Coronary artery (tissue), 2 donors: ENCODE measurements at regions not wholly inside any gene's neighbourhood (a gene's known extent, or its start where the extent isn't known, plus 50 kb on each side); places are given as distances from the start of the nearest gene placed in this dataset.
"Not testable (repeated sequence)": the region's sequence is repeated elsewhere in the genome, so short reads cannot be mapped to it uniquely, and the experiment has no call there.

Experiments
- DNase-seq: peaks from one replicate; pipeline ENCODE4 v3.0.0-alpha.2; 2017; ENCODE audit warnings: low spot score
- H3K27ac ChIP-seq, 2 donors: fragments of 200-600 bp; sonication (generic); one replicate each; pipeline ENCODE4 v1.5.1; 2016 to 2019
- H3K4me3 ChIP-seq: fragments of 200-600 bp; sonication (generic); 2 replicates; pipeline ENCODE4 v1.5.1; 2016; ENCODE audit warnings: mild to moderate bottlenecking, moderate library complexity
- CTCF ChIP-seq: fragments of 200-600 bp; sonication (generic); IDR thresholded peaks from one replicate; pipeline ENCODE4 v1.5.1; 2019; ENCODE audit warnings: antibody characterized with exemption

GRCh38 chr4:60911127-60911526 is 289.0 kb upstream of the ADGRL3 start:
- no peak for TF ChIP-seq CTCF
- DNase-seq: no peak
- Histone ChIP-seq H3K4me3 (no peak overlapping the region), H3K27ac (no peak overlapping the region)

GRCh38 chr4:60913002-60913401 is 287.1 kb upstream of the ADGRL3 start:
- no peak for TF ChIP-seq CTCF
- no peak overlapping the region for H3K27ac ChIP-seq
- DNase-seq: no peak
- H3K4me3 ChIP-seq: no peak overlapping the region

- H3K4me3 ChIP-seq: no peak overlapping the region
- H3K27ac ChIP-seq: no peak overlapping the region
- DNase-seq: no peak
- TF ChIP-seq CTCF: no peak
Measured at GRCh38 chr4:60913671-60914070, 286.5 kb upstream of the ADGRL3 start.

GRCh38 chr4:60921735-60922134 is 278.4 kb upstream of the ADGRL3 start:
- not testable (repeated sequence) for H3K27ac ChIP-seq, H3K4me3 ChIP-seq

GRCh38 chr4:60923075-60923474 is 277.1 kb upstream of the ADGRL3 start:
- DNase-seq: no peak
- no peak for TF ChIP-seq CTCF

More at GRCh38 chr4:60921735-60922134, 278.4 kb upstream of the ADGRL3 start:
- not testable (repeated sequence) for DNase-seq

GRCh38 chr4:60926624-60927023 is 273.5 kb upstream of the ADGRL3 start:
- TF ChIP-seq CTCF: no peak
- H3K4me3 ChIP-seq: no peak overlapping the region
- DNase-seq: no peak

More at GRCh38 chr4:60923075-60923474, 277.1 kb upstream of the ADGRL3 start:
- H3K27ac ChIP-seq: no peak overlapping the region
- H3K4me3 ChIP-seq: no peak overlapping the region

GRCh38 chr4:60930866-60931265 is 269.3 kb upstream of the ADGRL3 start:
- Histone ChIP-seq H3K27ac (no peak overlapping the region), H3K4me3 (no peak overlapping the region)
- DNase-seq: no peak
- TF ChIP-seq CTCF: no peak

More at GRCh38 chr4:60926624-60927023, 273.5 kb upstream of the ADGRL3 start:
- H3K27ac ChIP-seq: no peak overlapping the region
